Hypothalamus (tissue), 51 donors: ENCODE measurements at regions not wholly inside any gene's neighbourhood (a gene's known extent, or its start where the extent isn't known, plus 50 kb on each side); places are given as distances from the start of the nearest gene placed in this dataset.

Source experiments
- DNase-seq, 51 donors: peaks; one replicate each; lab custom pipeline; 2025; lab: John Stamatoyannopoulos, UW

DNA sequence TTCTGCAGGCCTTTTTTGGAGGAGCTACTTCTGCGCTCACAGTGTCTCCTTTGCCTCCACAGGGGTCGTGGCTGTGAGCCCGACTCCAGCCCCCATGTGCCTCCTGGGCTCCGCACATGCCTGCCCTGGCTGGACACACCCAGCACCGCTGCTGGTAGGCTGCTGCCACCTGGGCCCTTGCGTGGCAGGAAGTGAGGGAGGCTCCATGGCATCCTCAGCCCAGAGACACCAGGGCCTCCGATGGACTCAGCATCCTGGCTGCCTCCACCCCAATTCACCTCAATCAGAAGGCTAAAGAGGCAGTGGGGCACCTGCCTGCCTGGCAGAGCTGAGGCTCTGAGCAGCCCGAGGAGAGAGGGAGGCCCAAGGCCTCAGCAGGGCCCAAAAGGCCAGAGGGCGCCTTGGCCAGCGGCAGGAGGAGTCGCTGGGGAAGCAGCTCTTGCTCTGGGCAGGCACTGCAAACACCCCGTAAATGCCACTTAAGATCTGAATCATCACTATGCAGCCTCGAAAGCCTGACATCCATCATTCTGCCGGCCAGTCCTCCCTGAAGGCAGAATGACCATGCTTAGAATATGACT lies 68.3 kb upstream of the OTOS start:
- no peak for DNase-seq

DNA sequence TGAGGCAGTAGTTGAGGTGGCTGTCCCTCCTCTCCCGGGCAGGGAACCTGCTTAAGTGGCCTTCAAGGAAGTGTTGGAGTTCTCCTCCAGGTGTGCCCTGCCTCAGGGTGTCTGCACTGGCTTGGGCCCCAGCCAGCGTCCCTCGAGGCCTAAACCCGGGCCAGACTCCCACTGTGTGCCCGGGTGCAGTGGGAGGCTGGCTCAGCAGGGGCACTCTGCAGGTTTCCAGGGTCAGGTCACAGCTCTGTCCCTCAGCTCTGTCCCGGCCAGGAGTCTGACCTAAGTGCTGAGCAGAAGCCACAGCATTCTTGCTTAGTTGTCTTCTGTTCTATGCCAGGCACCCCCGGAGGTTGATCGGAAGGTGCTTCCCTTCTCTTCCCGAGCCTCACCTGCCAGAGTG lies 69.0 kb upstream of the OTOS start:
- no peak for DNase-seq

DNA sequence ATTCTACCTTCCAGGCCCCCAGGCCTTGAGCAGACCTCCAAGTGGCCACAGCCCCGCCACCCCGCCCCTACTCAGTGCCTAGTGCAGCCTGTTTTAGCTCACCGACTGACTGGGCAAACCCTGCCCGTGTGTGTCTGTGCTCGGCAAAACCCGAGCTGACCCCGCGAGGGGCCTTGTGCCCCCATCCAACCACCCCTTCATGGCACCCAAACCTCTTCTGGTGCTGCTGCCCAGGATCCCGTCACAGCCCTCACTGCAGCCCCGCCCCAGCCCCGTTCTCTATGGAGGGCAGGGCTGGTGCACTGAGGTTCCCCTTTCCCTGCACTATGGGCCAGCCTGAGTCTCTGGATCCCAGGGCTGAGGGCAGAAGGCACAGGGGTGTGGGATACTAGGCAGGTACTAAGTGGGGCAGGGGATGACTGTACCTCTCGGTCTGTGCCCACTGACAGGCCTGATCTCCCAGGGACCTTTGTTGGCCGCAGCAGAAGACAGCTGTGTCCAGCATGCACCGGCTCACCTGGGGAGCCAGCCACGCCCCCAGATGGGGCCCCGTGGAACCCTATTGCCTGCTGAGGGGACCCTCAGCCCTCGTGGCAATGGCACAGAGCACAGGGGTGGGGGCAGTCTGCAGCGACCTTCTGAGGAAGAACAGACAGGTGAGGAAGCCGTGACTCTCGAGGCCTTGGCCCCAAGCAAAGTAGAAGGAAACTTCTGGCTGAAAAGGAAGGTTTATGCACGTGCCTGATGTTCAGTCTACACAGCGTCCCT lies 69.9 kb upstream of the OTOS start:
- DNase-seq: no peak

GRCh38 chr2:240211096-240211495 lies 70.6 kb upstream of the OTOS start:
- DNase-seq: no peak

DNA sequence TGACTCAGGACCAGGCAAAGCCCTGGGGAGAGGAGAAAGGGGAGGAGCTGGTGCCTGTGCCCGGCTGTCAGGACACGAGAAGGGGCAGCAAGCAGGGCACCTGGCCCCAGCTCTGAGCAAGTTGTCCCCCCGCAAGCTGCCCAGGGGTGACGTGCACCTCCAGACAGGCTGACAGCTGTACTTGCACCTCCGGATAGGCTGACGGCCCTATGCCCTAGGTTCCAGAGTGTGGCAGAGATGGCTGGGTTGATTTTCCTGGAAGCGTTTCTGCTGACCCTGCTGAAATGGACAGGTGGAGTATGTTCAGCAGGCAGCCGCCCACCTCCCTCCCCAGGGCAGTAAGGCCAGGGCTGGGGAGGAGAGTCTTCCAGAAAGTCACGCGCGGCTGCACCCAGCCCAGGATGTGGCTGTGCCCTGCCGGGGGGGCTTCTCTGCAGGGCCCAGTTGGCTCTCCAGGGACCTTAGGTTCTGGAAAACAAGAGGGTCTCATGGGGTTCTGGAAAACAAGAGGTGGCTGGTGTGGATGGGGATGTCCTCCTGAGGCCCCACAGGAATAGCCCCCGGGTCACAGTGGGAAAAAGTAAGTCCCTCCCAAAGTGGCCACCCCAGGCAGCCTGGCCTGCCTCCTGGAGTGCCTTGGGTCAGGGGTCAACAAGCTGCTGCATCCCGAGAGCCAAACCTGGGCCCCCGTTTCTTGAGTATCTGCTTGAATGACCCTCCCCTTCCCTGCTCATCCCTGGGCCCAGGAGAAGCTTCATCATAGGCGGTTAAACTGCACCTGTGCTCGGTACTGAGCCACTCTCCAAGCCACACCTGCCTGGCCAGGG lies 71.4 kb upstream of the OTOS start:
- DNase-seq: no peak

DNA sequence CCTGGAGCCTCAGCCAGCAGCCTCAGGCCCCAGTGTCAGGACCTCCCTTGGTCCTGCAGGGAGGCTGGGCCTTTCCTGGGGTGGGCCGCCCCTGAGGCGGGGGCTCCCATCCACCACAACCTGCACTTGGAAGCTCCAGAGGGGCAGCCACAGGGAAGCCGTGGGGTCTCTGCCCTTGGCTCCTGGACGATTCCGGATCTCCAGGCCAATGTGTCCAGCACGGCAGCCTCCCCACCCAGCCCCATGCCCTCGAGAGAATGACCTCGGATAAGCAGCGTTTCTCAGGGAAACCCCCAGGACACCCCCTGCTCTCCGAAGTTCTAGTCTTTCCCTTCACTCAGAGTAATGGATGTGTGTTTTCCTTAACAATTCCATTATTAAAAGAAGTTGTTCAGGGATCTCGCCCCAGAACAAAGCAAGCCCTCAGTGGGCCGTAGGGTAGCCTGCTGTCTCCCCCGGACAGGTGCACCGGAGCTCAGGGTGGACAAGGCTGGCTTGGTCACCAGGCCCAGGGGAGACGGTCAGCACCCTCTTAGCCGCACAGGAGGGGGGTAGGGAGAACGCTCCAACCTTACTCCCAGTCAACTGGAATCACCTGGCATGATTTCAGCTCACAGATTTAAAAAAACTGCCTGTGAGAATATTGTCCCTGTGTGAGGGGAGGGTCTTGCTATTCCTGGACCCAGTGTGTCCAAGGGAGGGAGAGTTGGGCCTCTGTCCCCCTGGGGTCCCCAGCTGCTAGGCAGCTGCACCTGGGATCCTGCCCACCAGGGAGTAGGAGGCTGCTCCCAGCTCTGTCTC lies 72.2 kb upstream of the OTOS start:
- DNase-seq: no peak

DNA sequence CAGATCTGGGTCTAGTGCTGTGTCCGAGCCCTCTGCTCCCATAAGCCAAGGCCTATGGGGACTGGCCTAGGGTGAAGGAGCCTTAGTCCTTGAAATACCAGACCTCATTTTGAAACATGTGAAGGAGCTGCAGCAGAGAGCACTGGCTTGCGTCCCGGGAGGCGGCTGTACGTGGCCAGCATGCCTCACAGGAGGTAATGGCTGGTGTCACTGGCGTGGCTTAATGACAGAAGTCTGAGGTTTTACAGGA lies 72.7 kb upstream of the OTOS start:
- peak in 25 of 51 donors; percentile 15 to 81 (median 48) for DNase-seq

DNA sequence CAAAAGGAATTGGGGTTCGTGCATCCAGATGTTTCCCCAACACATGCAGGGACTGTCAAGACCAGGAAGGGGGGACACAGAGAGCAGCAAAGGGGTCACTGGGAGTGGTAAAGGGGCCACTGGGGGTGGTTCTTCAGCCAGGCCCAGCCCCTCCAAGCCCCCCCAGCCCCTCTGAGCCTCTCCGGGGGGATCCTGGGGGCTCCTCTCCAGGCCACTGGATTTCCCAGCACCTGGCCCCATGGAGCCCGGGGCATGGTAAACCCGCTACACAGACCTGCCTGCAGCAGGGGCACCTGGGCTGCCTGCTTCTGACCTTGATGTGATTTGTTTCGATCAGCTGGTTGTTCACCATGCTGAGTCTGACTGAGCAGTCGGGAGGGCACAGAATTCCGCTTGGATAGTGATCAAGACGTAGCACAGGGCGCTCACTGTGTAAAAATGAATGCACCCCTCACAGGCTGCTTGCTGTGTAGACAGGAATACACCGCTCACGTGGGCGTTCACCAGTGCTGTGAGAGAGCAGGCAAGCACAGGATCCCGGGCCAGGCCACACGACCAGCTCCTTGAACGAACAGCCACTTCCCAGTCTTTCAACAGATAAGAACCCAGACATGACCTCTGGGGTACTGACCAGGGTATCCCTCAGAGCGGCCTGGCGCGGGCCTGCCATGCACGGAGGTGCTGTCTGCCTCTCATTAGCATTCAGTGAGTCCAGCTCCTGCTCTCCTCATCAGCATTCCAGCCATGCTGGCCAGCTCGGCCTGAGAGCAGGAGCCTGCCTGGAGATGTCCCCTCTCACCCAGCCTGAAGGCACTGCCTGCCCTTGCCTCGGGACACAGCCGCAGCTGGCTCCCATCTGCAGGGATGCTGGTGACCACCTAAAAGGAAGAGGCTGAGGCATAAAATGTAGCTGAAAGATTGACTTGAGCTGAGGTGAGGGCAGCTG lies 73.3 kb upstream of the OTOS start:
- peak in 35 of 51 donors; percentile 23 to 83 (median 60) for DNase-seq

DNA sequence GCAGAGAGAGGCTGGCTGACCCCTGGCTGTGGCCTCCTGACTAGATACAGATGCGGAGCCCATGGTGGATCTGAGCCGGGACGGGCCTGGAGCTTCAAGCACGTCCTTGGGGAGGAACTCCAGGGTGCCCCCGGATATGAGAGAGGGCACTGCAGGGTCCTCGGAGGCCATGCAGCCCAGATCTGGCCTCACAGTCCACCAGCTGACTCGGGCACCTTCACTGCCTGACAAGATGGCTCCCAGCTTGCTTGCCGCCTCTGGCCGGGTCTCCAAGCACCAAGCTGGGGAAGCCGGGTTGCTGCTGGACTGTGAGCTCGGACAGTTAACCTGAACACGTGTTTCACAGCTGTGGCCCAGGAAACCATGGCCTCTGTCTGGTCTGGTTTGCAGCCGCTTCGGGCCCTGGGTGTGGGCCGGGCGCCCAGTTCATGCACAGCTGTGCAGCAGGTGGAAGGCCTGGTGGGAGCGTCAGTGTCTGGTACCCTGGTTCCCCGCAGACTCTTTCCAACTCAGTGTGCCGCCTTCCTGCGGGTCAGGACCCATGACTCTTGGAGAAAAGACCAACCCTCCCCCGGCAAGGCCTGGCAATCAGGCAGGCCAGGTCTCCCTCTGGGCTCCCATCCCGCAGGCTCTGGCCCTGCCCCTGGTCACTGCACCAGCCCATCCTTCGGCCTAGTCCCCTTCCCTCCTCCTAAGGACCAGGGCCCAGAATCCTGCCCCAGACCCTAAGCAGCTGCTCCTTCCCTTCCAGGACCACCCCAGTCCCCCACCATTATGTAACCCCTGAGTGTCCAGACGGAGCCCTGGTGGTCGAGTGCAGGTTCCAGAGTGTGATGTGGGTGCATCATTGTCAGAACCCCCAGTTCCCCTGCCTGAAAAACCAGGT lies 74.6 kb upstream of the OTOS start:
- DNase-seq: no peak

DNA sequence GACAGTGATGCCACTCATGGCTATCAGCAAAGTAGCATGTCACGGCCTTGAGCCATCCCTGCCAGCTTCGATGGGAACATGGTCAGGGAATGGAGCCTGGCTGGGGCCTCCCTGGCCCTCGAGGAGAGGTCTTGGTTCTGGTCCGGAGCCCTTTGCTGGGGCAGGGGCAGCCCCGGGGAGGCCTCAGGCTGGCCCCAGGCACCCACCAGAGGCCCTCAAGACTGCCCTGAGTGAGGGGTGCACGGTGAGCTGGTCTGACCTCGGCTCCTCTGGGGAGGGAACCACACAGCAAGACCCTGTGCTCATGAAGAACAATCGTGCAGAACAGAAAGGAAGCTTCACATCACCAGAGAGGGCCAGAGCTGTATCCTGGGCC lies 75.2 kb upstream of the OTOS start:
- DNase-seq: no peak

DNA sequence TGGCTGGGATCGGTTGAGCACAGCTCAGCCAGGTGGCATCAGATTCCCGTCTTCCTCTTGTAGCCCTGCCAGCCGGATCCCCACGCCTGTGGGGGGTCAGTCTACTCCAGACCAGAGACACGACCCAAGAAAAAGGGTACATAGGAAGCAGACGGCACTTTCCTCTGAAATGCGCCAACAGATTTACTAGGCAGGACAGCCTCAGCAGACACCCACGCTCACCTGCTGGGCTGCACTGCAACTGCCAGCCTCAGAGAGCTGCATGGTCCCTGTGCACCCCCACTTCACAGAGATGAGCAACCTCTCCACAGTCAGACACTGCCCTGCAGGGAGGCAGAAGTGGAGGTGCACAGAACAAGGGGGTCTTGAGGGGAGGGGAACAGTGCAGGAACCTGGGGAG lies 75.7 kb upstream of the OTOS start:
- DNase-seq: peak in 1 of 51 donors; percentile 22

DNA sequence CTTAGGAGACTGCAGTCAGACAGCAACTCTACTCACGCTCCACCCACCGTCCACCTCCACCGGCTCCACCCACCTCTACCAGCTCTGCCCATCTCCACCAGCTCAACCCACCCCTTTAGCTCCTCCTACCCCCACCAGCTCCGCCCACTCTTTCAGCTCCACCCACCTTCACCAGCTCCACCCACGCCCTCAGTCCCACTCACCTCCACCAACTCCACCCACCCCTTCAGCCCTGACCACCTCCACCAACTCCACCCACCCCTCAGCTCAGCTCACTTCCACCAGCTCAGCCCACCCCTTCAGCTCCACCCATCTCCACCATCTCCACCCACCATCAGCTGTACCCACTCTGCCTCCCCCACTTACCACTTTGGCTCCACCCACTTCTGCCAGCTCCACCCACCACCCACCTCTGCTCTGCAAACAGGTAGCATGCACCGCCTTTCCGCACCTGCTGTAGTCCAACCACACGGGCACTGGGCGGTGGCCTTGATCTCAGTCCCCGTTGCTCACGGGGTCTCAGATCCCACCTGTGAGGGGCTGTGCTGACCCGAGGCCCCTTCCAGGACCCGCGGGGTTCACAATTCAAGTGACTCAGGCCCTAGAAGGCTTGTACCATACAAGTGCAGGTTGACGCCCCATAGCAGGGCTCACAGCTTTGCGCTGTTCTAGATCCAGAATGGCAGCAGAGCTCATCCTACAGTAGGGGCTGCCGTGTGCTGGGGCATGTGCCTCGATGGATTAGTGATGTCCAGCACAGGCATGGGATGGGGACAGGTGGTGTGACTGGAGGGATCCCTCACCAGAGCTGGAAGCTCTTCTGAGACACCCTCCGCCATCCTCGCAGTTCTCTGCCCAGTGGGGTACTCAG lies 77.2 kb upstream of the OTOS start:
- DNase-seq: no peak

- DNase-seq: no peak
Measured at GRCh38 chr2:240219208-240219890, 78.9 kb upstream of the OTOS start.

- DNase-seq: peak in 1 of 51 donors; percentile 30
Measured at GRCh38 chr2:240220371-240220770, 79.9 kb upstream of the OTOS start.

- no peak for DNase-seq
Measured at GRCh38 chr2:240223631-240224030, 83.2 kb upstream of the OTOS start.

DNA sequence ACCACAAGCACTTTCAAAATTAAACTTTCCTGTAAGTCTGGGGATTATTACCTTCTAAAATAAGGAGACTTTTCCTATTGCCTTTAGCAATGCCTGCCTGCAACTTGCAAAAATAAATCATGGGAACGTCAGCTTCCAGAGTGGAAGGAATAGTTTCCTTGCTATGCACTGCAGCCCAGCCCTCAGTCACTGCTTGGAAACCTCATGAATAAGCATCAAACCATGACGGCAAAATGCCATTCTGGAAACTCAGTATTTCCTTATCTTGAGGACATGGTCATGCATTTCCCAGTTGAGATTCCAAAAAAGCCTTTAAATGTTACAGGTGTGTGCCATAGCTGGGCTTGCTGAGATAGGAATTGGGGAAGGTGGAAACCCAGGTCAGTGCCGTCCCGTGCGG lies 84.2 kb upstream of the OTOS start:
- DNase-seq: no peak

GRCh38 chr2:240225131-240225530 lies 84.7 kb upstream of the OTOS start:
- DNase-seq: no peak
